ENCODE measurements at regions not wholly inside any gene's neighbourhood (a gene's known extent, or its start where the extent isn't known, plus 50 kb on each side); places are given as distances from the start of the nearest gene placed in this dataset.
"Not testable (repeated sequence)": the region's sequence is repeated elsewhere in the genome, so short reads cannot be mapped to it uniquely, and the experiment has no call there.

DNA sequence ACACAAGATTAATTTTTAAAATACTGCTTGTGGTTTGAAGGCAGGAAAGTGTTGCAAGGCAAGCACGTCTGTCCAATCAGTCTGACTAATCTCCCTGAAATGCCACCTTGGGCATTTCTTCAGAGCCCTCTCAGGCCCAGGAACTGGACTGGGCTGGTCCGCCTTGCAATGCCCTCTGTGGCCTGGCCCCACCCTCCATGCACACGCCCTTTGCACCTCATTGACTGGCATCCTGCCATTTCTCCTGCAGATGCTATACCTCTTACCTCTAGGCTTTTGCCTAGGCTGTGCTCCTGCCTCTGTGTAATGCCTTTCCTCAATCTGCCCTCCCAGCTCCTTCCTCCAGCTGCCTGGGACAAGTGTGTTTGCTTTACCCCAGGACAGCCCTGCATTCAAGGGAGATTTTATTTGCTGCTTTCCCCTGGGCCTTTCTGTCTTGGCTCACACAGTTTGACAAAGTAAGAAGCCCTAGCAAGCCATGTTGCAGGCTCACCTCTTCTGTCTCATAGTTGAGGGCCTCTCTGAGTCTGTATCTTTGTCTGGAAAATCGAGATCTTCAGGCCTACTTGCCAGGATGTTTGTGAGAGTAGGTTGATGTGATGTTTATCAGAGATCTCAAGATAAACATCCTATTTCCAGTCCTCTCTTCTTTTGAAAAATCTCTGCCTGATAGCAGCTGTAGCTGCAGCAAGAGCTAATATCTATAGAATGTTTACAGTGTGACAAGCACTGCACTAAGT lies 149.2 kb upstream of the JUN start:
- no peak for DNase-seq (ENCODE audit: low read depth in 3 of 3)

DNA sequence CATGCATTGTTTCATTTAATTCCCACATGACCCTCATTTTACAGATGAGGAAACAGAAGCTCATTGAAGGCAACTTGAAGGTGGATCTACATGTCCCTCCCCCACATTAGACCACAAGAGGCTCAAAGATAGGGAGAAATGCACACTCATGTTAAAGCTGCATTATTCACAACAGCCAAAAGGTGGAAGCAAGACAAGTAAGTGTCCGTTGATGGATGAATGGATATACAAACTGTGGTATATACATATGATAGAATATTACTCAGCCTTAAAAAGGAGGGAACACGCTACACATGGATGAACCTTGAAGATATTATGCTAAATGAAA lies 149.7 kb upstream of the JUN start:
- DNase-seq (ENCODE audit: low read depth in 3 of 3): no peak

DNA sequence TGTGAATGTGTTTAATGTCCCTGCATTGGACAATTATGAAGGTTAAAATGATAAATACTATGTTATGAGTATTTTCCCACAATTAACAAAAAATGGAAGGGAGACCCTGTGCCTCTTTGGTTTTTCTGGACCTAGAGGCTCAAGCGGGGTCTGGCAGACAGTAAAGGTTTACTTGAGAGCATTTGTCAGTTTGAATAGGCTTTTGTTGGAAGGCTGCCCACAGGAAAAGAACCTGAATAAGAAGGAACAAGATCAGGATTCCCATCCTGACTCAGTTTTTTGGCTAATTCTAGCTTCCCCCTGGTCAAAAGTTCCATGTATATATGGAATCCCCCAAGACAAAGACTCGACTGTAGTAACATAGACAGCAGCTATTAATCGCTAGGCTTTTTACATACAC lies 150.9 kb upstream of the JUN start:
- no peak for DNase-seq (ENCODE audit: low read depth in 3 of 3)

DNA sequence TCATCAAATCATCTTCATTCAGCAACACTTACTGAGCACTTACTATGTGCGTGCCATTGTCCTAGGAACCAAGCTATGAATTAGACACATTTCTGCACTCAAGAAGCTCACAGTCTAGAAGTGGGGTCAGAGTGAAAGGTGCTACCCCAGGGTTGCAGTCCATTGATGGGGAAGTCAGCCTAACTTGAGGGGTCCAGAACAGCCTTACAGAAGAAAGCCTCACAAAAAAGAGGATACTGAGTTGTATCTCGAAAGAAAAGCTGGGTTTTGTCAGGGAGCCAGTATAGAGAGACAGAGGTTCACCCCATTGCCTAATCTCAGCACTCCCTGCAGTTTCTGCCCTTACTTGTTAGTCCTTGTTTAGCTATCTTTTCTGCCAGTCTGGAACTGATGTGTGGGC lies 153.1 kb upstream of the JUN start:
- DNase-seq (ENCODE audit: low read depth in 3 of 3): no peak

DNA sequence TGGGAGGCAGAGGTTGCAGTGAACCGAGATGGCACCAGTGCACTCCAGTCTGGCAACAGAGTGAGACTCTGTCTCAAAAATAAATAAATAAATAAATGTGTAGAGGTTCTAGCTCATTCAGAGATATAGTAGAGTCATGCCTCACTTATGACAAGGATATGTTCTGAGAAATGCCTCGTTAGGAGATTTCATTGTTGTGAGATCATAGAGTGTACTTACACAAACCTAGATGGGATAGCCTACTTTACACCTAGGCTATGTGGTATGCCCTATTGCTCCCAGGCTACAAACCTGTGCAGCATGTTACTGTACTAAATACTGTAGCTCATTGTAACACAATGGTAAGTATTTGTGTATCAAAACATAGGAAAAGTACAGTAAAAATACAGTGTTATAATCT lies 155.3 kb upstream of the JUN start:
- DNase-seq (ENCODE audit: low read depth in 3 of 3): no peak

DNA sequence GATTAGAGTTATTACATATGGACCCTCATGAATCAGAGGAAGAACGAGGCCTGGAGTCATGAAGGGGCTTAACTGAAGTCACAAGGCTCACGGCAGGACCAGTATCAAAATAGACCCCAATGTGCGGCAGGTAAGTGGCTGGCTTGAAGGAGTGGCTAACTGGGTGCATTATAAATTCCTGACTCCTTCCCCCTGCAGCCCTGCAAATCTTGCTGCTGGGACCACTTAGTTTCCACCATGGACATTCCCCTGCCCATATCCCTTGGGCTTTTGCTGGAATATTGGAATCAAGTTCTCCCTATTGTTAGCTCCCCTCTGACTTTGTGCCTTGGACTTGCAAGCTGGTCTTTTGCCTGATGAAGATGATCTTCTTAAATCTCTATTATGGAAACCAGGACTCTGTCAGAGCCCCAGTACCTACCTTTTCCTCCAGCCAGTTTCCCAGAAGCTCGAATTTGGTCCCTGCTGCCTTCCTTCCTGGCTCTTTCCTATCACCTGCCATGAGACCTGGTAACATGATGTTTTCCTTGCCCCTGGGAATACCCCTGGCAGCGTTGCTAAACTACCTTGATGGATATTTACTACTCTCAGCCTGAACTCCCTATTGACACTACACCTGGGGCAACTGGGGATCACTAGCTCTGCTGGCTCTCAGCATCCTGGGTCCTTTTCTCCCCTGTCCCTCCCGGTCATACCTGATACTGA lies 156.0 kb upstream of the JUN start:
- no peak for DNase-seq (ENCODE audit: low read depth in 3 of 3)

DNA sequence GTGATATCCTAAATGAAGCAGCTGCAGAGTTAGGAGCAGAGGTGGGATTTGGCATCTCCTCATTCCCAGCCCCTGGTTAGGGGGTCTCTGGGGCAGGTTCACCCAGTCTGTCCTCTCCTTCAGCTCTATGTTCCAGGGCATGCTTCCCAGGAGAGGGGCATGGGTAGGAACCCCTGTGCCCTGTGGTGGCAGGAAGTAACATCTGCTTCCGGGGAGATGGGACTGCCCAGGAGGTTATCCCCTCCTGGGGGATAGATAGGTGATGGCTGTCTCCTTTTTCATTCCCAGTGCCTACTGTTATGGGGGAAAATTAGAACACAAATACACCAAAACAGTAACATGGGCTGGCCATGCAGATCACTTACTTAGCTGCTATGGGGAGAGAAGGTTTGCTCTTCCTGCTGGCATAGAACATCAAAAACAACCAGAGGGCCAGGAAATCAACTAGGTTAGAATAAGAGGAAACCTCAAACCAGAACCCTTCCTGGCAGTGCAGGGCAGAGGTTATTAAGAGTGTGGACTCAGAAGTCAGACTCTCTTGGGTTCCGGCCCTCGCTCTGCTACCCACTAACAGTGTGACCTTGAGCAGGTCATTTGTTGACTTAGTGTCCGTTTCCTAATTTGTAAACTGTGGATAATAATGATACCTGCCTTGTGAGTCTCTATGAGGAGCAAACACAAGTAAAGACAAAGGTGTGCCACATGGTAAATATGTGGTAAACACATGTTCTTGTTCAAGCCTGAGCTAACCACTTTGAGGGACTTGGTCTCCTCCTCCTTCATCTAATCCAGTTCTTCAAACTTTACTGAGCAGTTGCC lies 157.8 kb upstream of the JUN start:
- no peak for DNase-seq (ENCODE audit: low read depth in 3 of 3)

DNA sequence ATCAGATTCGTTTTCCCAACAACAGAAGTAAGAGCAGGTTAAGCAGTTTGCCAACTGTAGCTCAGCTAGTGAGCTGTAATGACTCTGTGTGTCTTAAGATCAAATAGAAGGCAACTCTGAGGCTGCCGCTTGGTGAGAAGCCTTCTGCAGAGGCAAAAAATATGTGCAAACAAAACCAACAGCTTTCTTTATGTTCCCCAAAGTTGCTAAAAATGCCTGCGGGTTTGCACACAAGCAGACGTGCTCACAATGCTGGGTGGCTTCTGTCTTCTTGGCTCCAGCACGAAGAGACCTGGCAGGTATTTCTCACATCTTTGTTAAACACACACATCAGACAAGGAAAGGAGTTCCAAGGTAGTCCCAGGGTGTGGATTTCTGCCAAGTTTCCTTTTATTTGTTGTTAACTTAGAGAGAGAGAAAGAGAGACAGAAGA lies 158.9 kb upstream of the JUN start:
- DNase-seq (ENCODE audit: low read depth in 3 of 3): no peak

DNA sequence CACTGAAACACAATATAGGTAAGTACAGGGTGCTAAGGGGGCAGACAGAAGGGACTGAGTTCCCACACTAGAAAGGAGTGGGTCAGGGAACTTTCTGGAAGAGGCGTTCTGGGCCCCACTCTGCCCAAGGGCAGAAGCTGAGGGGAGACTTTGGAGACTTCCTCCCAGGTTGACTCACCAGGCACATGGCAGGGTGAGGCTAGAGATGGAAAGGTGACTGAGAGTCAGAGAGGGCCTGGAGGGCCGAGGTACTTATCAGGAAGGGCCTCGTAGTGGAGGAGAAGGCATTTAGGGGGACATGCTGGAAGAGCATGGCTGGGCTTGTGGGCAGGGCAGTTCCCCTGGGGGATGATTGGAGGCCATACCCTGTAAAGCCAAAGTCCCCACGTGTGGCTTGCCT lies 159.9 kb upstream of the JUN start:
- no peak for DNase-seq (ENCODE audit: low read depth in 3 of 3)

DNA sequence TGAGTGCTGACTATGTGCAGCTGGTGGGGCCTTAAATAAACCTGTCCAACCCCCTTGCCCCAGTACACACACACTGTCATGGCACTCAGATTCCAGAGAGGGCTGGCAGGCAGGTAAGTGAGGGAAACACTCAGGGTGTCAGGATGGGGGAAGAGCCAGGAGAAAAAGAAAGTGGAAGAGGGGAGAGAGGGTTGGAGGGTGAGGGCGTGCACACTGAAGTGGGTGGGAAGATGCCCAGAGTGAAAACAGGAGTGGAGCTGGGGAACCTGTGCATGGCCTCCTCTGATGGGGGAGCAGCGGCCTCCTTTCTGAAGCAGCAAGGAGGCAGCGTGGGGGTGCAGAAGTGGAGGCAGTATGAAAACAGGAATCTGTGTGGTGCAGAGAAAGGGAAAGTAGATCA lies 160.6 kb upstream of the JUN start:
- DNase-seq (ENCODE audit: low read depth in 3 of 3): no peak

DNA sequence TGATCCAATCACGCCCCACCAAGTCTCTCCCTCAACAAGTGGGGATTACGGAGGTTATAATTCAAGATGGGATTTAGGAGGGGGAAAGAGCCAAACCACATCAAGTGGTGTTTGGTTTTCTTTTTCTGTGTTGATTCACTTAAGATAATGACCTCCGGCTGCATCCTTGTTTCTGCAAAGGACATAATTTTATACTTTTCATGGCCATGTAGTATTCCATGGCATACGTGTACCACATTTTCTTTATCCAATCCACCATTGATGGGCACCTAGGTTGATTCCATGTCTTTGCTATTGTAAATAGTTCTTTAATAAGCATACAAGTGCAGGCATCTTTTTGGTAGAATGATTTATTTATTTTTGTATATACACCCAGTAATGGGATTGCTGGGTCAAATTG lies 162.5 kb upstream of the JUN start:
- no peak for DNase-seq (ENCODE audit: low read depth in 3 of 3)

DNA sequence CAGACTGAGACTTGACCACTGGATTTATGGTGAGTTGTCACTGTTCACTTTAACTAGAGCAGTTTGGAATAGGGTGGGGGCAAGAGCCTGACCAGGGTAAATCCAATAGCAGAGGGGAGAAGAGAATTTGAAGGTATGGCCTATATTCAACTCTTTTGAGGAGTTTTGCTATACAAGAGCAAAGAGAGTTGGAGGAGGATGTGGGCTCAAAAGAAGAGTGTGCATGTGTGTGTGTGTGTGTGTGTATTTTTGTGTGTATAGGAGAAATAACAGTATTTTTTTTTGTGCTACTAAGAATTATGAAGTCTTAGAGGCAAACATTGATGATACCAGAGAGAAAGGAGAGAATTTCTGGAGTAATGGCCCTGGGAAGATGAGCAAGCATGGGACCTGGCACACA lies 164.8 kb upstream of the JUN start:
- no peak for DNase-seq (ENCODE audit: low read depth in 3 of 3)

DNA sequence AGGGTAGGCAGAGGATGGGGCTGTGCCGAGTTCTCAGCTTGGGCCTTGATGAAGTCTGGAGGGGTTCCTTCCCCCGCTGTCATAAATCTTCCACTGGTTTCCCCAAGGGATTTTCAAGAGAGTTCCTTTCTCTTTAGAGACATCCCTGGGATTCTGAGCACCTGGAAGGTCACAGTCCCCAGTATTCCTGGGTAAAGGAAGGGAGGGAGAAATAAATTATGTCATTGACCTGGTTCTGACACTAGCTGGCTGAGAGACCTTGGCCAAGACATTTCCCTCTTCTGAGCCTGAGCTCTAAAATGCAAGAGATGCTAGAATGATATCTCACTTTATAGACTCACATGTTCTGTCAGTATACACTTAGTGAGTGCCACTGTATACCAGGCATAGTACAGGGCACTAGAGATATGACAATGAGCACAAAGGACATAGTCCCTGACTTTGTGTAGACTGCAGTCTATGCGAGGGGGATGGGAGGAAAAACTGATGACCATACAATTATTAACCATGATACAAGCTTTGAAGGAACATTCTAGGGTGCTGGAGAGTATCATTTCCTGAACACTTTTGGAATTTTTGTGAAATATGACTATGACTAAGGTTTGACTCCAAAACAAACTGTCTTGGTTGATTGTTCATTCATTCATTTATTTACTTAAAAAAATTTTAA lies 165.8 kb upstream of the JUN start:
- DNase-seq (ENCODE audit: low read depth in 3 of 3): no peak

DNA sequence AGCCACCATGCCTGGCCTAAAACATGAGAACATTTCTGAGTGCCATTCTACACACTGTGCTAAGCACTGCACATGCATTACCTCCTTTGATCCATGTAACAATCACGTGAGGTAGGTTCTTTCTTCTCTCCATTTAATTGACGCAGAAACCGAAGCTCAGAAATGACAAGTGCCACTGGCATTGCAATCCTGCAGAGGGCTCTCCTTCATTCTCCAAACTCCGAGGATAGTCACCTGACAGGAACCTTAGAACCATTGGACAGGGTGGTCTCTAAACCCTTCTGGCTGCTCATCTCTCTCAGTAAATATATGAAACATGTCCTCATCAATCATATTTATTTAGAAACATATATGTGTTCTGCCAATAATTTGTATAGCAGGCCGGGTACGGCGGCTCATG lies 167.1 kb upstream of the JUN start:
- DNase-seq (ENCODE audit: low read depth in 3 of 3): no peak

DNA sequence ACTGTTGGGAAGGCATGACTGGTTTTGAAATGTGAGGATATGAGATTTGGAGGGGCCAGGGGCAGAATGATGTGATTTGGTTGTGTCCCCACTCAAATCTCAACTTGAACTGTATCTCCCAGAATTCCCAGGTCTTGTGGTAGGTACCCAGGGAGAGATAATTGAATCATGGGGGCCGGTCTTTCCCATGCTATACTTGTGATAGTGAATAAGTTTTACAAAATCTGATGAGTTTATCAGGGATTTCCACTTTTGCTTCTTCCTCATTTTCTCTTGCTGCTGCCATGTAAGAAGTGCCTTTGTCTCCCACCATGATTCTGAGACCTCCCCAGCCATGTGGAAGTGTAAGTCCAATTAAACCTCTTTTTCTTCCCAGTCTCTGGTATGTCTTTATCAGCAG lies 170.1 kb upstream of the JUN start:
- DNase-seq (ENCODE audit: low read depth in 3 of 3): not testable (repeated sequence)

DNA sequence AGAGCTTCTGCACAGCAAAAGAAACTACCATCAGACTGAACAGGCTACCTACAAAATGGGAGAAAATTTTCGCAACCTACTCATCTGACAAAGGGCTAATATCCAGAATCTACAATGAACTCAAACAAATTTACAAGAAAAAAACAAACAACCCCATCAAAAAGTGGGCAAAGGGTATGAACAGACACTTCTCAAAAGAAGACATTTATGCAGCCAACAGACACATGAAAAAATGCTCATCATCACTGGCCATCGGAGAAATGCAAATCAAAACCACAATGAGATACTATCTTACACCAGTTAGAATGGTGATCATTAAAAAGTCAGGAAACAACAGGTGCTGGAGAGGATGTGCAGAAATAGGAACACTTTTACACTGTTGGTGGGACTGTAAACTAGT lies 179.4 kb upstream of the JUN start:
- DNase-seq (ENCODE audit: low read depth in 3 of 3): not testable (repeated sequence)

DNA sequence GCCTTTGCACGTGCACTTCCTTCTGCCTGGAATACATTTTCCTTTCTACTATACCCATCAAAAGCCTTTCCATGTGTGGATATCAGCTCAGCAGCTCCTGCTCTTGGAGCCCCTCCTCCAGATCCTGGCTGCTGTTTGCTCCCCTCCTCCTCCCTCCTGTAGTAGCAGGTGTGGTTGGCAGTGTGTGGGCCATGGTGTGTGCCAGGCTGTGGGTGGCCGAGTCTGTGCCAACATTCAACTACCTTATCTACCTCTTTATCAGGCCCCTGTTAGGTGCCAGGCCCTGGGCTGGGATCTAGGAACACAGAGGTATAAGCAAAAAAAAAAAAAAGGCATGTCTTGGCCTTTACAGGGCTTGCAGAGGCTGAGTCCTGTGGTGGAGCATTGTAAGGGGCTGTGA lies 180.6 kb upstream of the JUN start:
- no peak for DNase-seq (ENCODE audit: low read depth in 3 of 3)

DNA sequence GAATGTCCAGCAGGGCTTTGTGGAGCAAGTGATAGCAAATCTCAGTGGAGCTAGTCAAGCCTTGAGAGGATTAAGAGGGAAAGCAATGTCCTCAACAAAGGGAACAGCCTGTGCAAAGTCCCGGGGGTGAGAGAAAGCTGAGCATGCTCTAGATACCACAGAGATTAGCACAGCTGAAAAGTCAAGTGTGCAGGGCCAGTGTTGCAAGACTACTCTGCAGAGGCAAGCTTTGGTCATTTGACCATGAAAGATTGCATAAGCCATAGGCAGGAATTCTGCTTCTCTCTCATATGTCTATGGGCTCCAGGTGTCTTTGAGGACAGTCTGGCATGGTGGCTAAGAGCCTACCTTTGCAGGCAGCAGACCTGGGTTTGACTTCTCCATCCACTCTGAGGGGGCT lies 181.0 kb upstream of the JUN start:
- DNase-seq (ENCODE audit: low read depth in 3 of 3): no peak

DNA sequence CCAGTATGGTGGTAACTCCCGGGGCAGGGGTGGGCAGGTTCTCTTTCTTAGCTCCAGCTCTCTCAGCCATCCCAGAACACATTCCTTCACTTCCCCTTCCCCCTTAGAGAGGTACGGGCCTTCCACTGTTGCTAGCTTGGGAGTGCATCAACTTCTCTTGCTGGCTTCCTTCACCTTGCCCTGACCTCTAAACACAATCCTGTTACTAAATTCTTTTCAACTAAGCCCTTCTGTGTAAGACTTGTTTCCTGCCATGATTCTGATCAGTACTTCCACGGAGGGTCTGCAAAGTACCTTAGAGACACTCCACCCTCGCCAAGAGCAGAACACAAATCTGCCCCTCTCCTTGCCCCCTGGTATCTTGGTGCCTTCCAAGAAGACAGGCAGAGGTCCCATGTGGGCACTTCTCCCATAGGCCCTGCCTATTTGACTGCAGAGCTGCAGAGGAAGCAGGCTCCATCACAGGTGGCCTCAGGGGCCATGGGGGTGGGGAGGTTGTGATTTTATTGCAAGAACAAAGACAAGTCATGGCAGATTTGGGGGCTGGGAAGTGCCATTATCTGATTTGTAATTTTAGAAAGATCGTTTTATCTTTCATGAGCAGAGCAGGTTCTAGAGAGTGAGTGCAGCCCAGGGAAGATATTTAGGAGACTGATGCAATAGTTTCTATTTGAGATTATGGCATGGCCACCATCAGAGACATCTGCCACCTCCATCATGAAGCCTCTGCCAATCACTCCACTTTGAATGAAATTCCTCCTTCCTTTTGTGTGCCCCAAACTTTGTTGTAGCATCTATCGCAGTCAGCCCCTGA lies 182.5 kb upstream of the JUN start:
- no peak for DNase-seq (ENCODE audit: low read depth in 3 of 3)

DNA sequence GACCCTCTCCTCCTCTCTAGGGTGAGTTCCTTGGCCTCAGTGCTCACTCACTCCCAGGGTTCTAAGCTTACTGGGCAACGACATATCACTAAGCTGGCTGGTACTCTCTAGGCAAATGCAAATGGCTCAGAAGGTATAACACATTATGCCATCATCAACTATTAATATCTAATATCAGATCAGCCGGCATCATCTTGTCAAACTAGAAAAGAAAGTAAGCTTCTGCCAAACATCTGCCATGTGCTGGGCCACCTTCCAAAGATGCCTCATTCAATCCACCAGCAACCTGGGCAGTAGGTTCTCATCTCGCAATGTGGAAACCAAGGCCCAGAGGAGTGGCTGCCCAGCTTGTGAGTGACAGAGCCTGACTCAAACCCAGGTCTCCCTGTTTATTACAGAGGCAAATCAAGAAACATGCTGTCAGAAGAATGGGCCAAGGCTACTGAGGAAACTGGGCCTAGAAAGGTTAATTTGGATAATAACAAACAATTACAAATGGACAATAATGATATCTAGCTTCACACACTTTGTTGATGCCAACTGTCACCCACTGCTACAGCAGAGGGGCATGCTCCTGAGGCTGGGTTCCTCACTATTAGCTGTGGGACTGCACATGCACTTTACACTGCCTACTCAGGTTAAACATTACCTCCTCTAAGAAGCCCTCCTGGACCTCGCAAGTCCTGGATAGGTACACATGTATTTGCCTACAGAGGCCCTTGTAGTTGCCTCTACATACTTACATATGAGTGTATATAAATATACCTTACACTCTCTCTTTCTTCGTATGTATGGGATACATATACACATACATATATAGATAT lies 183.3 kb upstream of the JUN start:
- DNase-seq (ENCODE audit: low read depth in 3 of 3): no peak
